CD8-positive, alpha-beta memory T cell (primary cell): ENCODE measurements at regions not wholly inside any gene's neighbourhood (a gene's known extent, or its start where the extent isn't known, plus 50 kb on each side); places are given as distances from the start of the nearest gene placed in this dataset.

Source experiments
- CTCF ChIA-PET: fragments of 350-600 bp; sonication (Branson Sonifier 250); formaldehyde crosslinking; loops from one replicate; lab custom pipeline; 2021; ENCODE audit warnings: antibody characterized with exemption; lab: Charles Lee
- POLR2A ChIA-PET: fragments of 350-600 bp; sonication (Branson Sonifier 250); formaldehyde crosslinking; loops from one replicate; lab custom pipeline; 2021; ENCODE audit warnings: antibody characterized with exemption; lab: Charles Lee
- DNase-seq, 5 donors: peaks; one replicate each; pipeline versions ENCODE4 v3.0.0 to v3.0.0-alpha.2; 2020 to 2022; ENCODE audit warnings: mixed read lengths in 1 of 5
- H3K27ac ChIP-seq: one replicate; pipeline ENCODE4 v1.7.0; 2013; ENCODE audit warnings: low read depth, mild to moderate bottlenecking, low read length, moderate library complexity
- H3K27me3 ChIP-seq: 2 replicates; pipeline ENCODE4 v1.7.0; 2013; ENCODE audit warnings: low read length, mild to moderate bottlenecking; ENCODE audit not compliant: insufficient read depth, poor library complexity, severe bottlenecking
- H3K36me3 ChIP-seq: 2 replicates; pipeline ENCODE4 v1.7.0; 2013; ENCODE audit warnings: mild to moderate bottlenecking, low read length, moderate library complexity; ENCODE audit not compliant: insufficient read depth
- H3K4me1 ChIP-seq: 2 replicates; pipeline ENCODE4 v1.7.0; 2013; ENCODE audit warnings: mild to moderate bottlenecking, low read length, moderate library complexity; ENCODE audit not compliant: insufficient read depth
- H3K4me3 ChIP-seq: 2 replicates; pipeline ENCODE4 v1.7.0; 2013; ENCODE audit warnings: mild to moderate bottlenecking, low read length
- H3K9me3 ChIP-seq: 2 replicates; pipeline ENCODE4 v1.7.0; 2013; ENCODE audit warnings: mild to moderate bottlenecking, low read length
- H3K27ac Mint-ChIP-seq, 8 donors: one replicate each; pipeline ENCODE4 v1.8.0; 2020 to 2021; ENCODE audit warnings: mixed read lengths in 8 of 8, mild to moderate bottlenecking in 6 of 8, inconsistent platforms in 3 of 8, moderate library complexity in 3 of 8
- H3K27me3 Mint-ChIP-seq, 2 donors: one replicate each; pipeline ENCODE4 v1.8.0; 2020 to 2021; ENCODE audit warnings: mixed read lengths in 2 of 2, mild to moderate bottlenecking in 1 of 2, moderate library complexity in 1 of 2
- H3K36me3 Mint-ChIP-seq, 3 donors: one replicate each; pipeline ENCODE4 v1.8.0; 2020 to 2021; ENCODE audit warnings: mixed read lengths in 3 of 3, inconsistent platforms in 1 of 3, mild to moderate bottlenecking in 1 of 3
- H3K4me1 Mint-ChIP-seq, 3 donors: one replicate each; pipeline ENCODE4 v1.8.0; 2020 to 2021; ENCODE audit warnings: mixed read lengths in 3 of 3, inconsistent platforms in 1 of 3, mild to moderate bottlenecking in 1 of 3
- H3K4me3 Mint-ChIP-seq, 7 donors: one replicate each; pipeline ENCODE4 v1.8.0; 2020 to 2021; ENCODE audit warnings: mixed read lengths in 7 of 7, mild to moderate bottlenecking in 6 of 7, moderate library complexity in 4 of 7, inconsistent platforms in 2 of 7
- H3K9me3 Mint-ChIP-seq, 5 donors: one replicate each; pipeline ENCODE4 v1.8.0; 2020 to 2022; ENCODE audit warnings: mixed read lengths in 5 of 5, mild to moderate bottlenecking in 3 of 5, moderate library complexity in 2 of 5, inconsistent platforms in 1 of 5

DNA sequence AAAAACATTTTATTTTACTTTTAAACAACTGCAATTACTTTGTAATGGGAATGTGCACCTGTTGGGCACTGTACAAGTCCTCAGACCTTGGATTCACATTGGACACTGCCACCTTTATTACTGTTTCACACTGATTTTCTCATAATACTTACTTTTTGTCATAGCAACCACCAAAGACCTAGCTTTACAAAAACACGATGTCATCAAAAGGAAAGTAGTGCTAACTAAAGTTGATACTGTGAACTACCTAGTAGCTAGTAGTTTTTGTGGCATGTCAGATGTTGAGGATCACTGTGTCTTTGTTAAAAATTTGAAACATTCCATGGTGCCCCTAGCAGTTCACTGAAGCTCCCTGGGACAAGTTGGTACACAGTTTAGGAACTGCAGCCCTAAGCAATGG, 62.9 kb upstream of the HOPX start:
- H3K9me3 Mint-ChIP-seq, result no peaks in the 10 kb centered on the region
- Histone ChIP-seq H3K27me3 (no peaks in the 10 kb centered on the region), H3K4me1 (no peaks in the 10 kb centered on the region), H3K9me3 (no peaks in the 10 kb centered on the region), H3K4me3 (no peak overlapping the region), H3K27ac (no peak overlapping the region), H3K36me3 (no peaks in the 10 kb centered on the region)
- no peaks in the 10 kb centered on the region for H3K27me3 Mint-ChIP-seq
- H3K4me3 Mint-ChIP-seq, result no peak overlapping the region
- no peak overlapping the region for H3K27ac Mint-ChIP-seq
- ChIA-PET POLR2A (no interaction called here), CTCF (interaction anchor here (0.6 to 2.2 kb wide), 2 partner anchors 14 to 144 kb away, joined by 4 read pairs; no protein-coding TSS in a partner anchor)
- H3K4me1 Mint-ChIP-seq, result peaks cover 0 to 10% (median 5%) of the 10 kb centered on the region in 3 donors
- no peak for DNase-seq
- H3K36me3 Mint-ChIP-seq, result peaks cover 0 to 4% (median 3%) of the 10 kb centered on the region in 3 donors

- Mint-ChIP-seq H3K36me3 (peaks cover 0 to 4% (median 3%) of the 10 kb centered on the region in 3 donors), H3K4me1 (peaks cover 0 to 10% (median 5%) of the 10 kb centered on the region in 3 donors), H3K9me3 (no peaks in the 10 kb centered on the region), H3K27ac (peak overlapping the region in 1 of 8 donors; percentile 27), H3K27me3 (peaks cover 0 to 2% of the 10 kb centered on the region in 2 donors), H3K4me3 (no peak overlapping the region)
- H3K9me3 ChIP-seq, result no peaks in the 10 kb centered on the region
- CTCF ChIA-PET, result interaction anchor here (0.6 to 2.2 kb wide), 2 partner anchors 14 to 144 kb away, joined by 4 read pairs; no protein-coding TSS in a partner anchor
- H3K27me3 ChIP-seq, result no peaks in the 10 kb centered on the region
- H3K4me3 ChIP-seq, result no peak overlapping the region
- H3K4me1 ChIP-seq, result no peaks in the 10 kb centered on the region
- no peaks in the 10 kb centered on the region for H3K36me3 ChIP-seq
- POLR2A ChIA-PET, result no interaction called here
- DNase-seq, result no peak
- H3K27ac ChIP-seq, result no peak overlapping the region
Measured at GRCh38 chr4:56743550-56743949, 62.5 kb upstream of the HOPX start.

GRCh38 chr4:56742080-56742871, 61.2 kb upstream of the HOPX start:
- no peak for DNase-seq
- Mint-ChIP-seq H3K27me3 (peaks cover 0 to 2% of the 10 kb centered on the region in 2 donors), H3K9me3 (no peaks in the 10 kb centered on the region), H3K4me1 (peaks cover 0 to 10% (median 5%) of the 10 kb centered on the region in 3 donors), H3K27ac (no peak overlapping the region), H3K36me3 (peaks cover 0 to 4% (median 3%) of the 10 kb centered on the region in 3 donors), H3K4me3 (no peak overlapping the region)
- POLR2A ChIA-PET, result no interaction called here
- Histone ChIP-seq H3K27ac (no peak overlapping the region), H3K27me3 (no peaks in the 10 kb centered on the region), H3K4me1 (no peaks in the 10 kb centered on the region), H3K36me3 (no peaks in the 10 kb centered on the region), H3K9me3 (no peaks in the 10 kb centered on the region), H3K4me3 (no peak overlapping the region)
- CTCF ChIA-PET, result no interaction called here

GRCh38 chr4:56741595-56741994, 60.5 kb upstream of the HOPX start:
- no peaks in the 10 kb centered on the region for H3K9me3 ChIP-seq
- Mint-ChIP-seq H3K4me3 (no peak overlapping the region), H3K27ac (no peak overlapping the region), H3K36me3 (peaks cover 0 to 4% (median 3%) of the 10 kb centered on the region in 3 donors), H3K9me3 (no peaks in the 10 kb centered on the region), H3K4me1 (peaks cover 0 to 10% (median 5%) of the 10 kb centered on the region in 3 donors), H3K27me3 (peaks cover 0 to 2% of the 10 kb centered on the region in 2 donors)
- CTCF ChIA-PET, result no interaction called here
- H3K36me3 ChIP-seq, result no peaks in the 10 kb centered on the region
- H3K4me3 ChIP-seq, result no peak overlapping the region
- no peak for DNase-seq
- H3K27ac ChIP-seq, result no peak overlapping the region
- POLR2A ChIA-PET, result interaction anchor here (0.7 kb wide), 1 partner anchor 15 kb away, joined by 5 read pairs; no protein-coding TSS in a partner anchor
- H3K27me3 ChIP-seq, result no peaks in the 10 kb centered on the region
- H3K4me1 ChIP-seq, result no peaks in the 10 kb centered on the region

DNA sequence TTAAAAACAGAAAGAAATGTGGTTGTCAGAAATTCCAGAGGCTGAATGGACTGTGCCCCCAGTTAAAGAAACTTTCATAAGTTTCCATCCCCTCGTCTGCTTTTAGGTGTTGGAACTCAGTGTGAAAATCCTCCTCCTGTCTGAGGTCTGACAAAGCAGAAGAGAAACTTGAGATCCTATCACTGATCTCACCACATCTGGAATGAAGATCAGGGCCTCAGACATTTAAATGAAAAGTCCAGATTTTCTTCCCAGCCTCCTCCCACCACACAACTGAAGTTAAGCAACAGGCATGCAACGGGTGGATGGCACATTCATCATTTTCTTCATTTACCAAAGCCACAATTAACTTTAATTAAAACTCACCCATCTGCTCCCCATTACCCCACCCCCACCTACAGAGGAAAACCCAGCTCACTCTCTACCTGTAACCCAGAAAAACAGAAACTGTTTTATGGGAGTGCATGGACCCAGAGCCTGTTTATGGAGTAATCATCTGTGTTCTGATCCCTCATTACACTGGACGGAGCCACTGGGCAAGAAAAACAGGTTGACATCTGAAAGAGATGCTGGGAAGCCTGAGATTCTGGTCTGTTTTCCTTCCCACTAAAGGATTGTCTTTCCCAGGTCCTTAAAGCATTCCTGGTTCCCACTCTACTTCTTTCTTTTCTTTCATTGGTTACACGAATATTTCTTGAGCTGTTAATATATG, 58.1 kb upstream of the HOPX start:
- Mint-ChIP-seq H3K4me1 (peaks cover 0 to 10% (median 5%) of the 10 kb centered on the region in 3 donors), H3K4me3 (no peak overlapping the region), H3K27ac (peak overlapping the region in 1 of 8 donors; percentile 5), H3K27me3 (peaks cover 0 to 2% of the 10 kb centered on the region in 2 donors), H3K9me3 (no peaks in the 10 kb centered on the region), H3K36me3 (peaks cover 0 to 8% (median 3%) of the 10 kb centered on the region in 3 donors)
- Histone ChIP-seq H3K9me3 (no peaks in the 10 kb centered on the region), H3K27me3 (no peaks in the 10 kb centered on the region), H3K4me1 (no peaks in the 10 kb centered on the region), H3K27ac (no peak overlapping the region), H3K4me3 (no peak overlapping the region), H3K36me3 (no peaks in the 10 kb centered on the region)
- ChIA-PET POLR2A (interaction anchor here (0.5 kb wide), 1 partner anchor 163 kb away, joined by 3 read pairs; no protein-coding TSS in a partner anchor), CTCF (no interaction called here)
- no peak for DNase-seq

- Histone ChIP-seq H3K27ac (no peak overlapping the region), H3K9me3 (no peaks in the 10 kb centered on the region), H3K4me3 (no peak overlapping the region), H3K27me3 (no peaks in the 10 kb centered on the region), H3K36me3 (no peaks in the 10 kb centered on the region), H3K4me1 (no peaks in the 10 kb centered on the region)
- peaks cover 0 to 8% (median 3%) of the 10 kb centered on the region in 3 donors for H3K36me3 Mint-ChIP-seq
- DNase-seq, result no peak
- POLR2A ChIA-PET, result no interaction called here
- CTCF ChIA-PET, result no interaction called here
- peaks cover 0 to 3% of the 10 kb centered on the region in 2 donors for H3K27me3 Mint-ChIP-seq
- H3K4me1 Mint-ChIP-seq, result no peaks in the 10 kb centered on the region
- peak overlapping the region in 1 of 8 donors; percentile 32 for H3K27ac Mint-ChIP-seq
- no peak overlapping the region for H3K4me3 Mint-ChIP-seq
- H3K9me3 Mint-ChIP-seq, result no peaks in the 10 kb centered on the region
Measured at GRCh38 chr4:56737666-56738065, 56.6 kb upstream of the HOPX start.

GRCh38 chr4:56733352-56733751, 52.3 kb upstream of the HOPX start:
- no peaks in the 10 kb centered on the region for H3K9me3 ChIP-seq
- no peak overlapping the region for H3K27ac ChIP-seq
- Mint-ChIP-seq H3K9me3 (no peaks in the 10 kb centered on the region), H3K4me1 (no peaks in the 10 kb centered on the region), H3K27ac (peak overlapping the region in 1 of 8 donors; percentile 30), H3K4me3 (no peak overlapping the region), H3K36me3 (peaks cover 0 to 8% (median 0%) of the 10 kb centered on the region in 3 donors), H3K27me3 (peaks cover 0 to 1% of the 10 kb centered on the region in 2 donors)
- no peak overlapping the region for H3K4me3 ChIP-seq
- ChIA-PET CTCF (no interaction called here), POLR2A (no interaction called here)
- no peaks in the 10 kb centered on the region for H3K36me3 ChIP-seq
- H3K27me3 ChIP-seq, result no peaks in the 10 kb centered on the region
- DNase-seq, result no peak
- H3K4me1 ChIP-seq, result no peaks in the 10 kb centered on the region

GRCh38 chr4:56732301-56732700, 51.2 kb upstream of the HOPX start:
- POLR2A ChIA-PET, result no interaction called here
- Mint-ChIP-seq H3K4me3 (no peak overlapping the region), H3K9me3 (no peaks in the 10 kb centered on the region)

More at GRCh38 chr4:56732301-56732700, 51.2 kb upstream of the HOPX start:
- H3K27ac ChIP-seq, result no peak overlapping the region
- Mint-ChIP-seq H3K36me3 (peaks cover 0 to 11% (median 0%) of the 10 kb centered on the region in 3 donors), H3K27me3 (peaks cover 0 to 4% of the 10 kb centered on the region in 2 donors), H3K4me1 (no peaks in the 10 kb centered on the region), H3K27ac (peak overlapping the region in 1 of 8 donors; percentile 23)
- no peak for DNase-seq
- H3K27me3 ChIP-seq, result no peaks in the 10 kb centered on the region
- CTCF ChIA-PET, result no interaction called here
- no peak overlapping the region for H3K4me3 ChIP-seq
- H3K36me3 ChIP-seq, result no peaks in the 10 kb centered on the region
- H3K4me1 ChIP-seq, result no peaks in the 10 kb centered on the region
- H3K9me3 ChIP-seq, result no peaks in the 10 kb centered on the region
